SK-N-SH treated with all-trans-retinoic acid at 6 μM for 48 hours (cell line): ENCODE measurements at regions not wholly inside any gene's neighbourhood (a gene's known extent, or its start where the extent isn't known, plus 50 kb on each side); places are given as distances from the start of the nearest gene placed in this dataset.

Experiments used
- ATAC-seq: fragments of 200-7000 bp; cut with Tn5 transposase; 3 replicates; pipeline ENCODE4 v1.9.1; 2020; ENCODE audit warnings: mild to moderate bottlenecking, moderate library complexity
- ARNTL ChIP-seq: fragments of 450-650 bp; formaldehyde crosslinking; IDR thresholded peaks from 2 replicates; pipeline ENCODE4 v1.5.0; 2020; ENCODE audit warnings: low read depth, mild to moderate bottlenecking, moderate library complexity, borderline replicate concordance
- BACH2 ChIP-seq: fragments of 250-450 bp; sonication (Bioruptor Pico); IDR thresholded peaks from 2 replicates; pipeline ENCODE4 v1.9.0; 2021; ENCODE audit warnings: mild to moderate bottlenecking, borderline replicate concordance
- GLIS3 ChIP-seq: fragments of 250-450 bp; sonication (Bioruptor Pico); IDR thresholded peaks from 2 replicates; pipeline ENCODE4 v1.5.0; 2020; ENCODE audit warnings: mild to moderate bottlenecking, moderate library complexity
- ISL1 ChIP-seq: fragments of 250-450 bp; sonication (Bioruptor Pico); IDR thresholded peaks from 2 replicates; pipeline ENCODE4 v2.1.2; 2022; ENCODE audit warnings: mild to moderate bottlenecking, moderate library complexity
- OSR1 ChIP-seq: fragments of 250-450 bp; sonication (Bioruptor Pico); IDR thresholded peaks from 2 replicates; pipeline ENCODE4 v1.8.0; 2022; ENCODE audit warnings: moderate library complexity, mild to moderate bottlenecking, inconsistent platforms
- PPARA ChIP-seq: fragments of 250-450 bp; sonication (Bioruptor Pico); IDR thresholded peaks from 2 replicates; pipeline ENCODE4 v1.5.0; 2020; ENCODE audit warnings: mild to moderate bottlenecking, borderline replicate concordance
- RARB ChIP-seq: fragments of 250-450 bp; sonication (Bioruptor Pico); IDR thresholded peaks from 2 replicates; pipeline ENCODE4 v1.8.0; 2021; ENCODE audit warnings: mild to moderate bottlenecking, moderate library complexity
- TCF4 ChIP-seq: fragments of 250-450 bp; sonication (Bioruptor Pico); IDR thresholded peaks from 2 replicates; pipeline ENCODE4 v1.8.0; 2021; ENCODE audit warnings: mild to moderate bottlenecking, moderate library complexity, borderline replicate concordance
- TOX ChIP-seq: fragments of 250-450 bp; sonication (Bioruptor Pico); IDR thresholded peaks from 2 replicates; pipeline ENCODE4 v1.8.0; 2021; ENCODE audit warnings: mild to moderate bottlenecking, moderate library complexity, borderline replicate concordance
- ZC3H10 ChIP-seq: fragments of 250-450 bp; sonication (Bioruptor Pico); IDR thresholded peaks from 2 replicates; pipeline ENCODE4 v1.5.1; 2021; ENCODE audit warnings: mild to moderate bottlenecking, moderate library complexity
- ZFP30 ChIP-seq: fragments of 450-650 bp; formaldehyde crosslinking; IDR thresholded peaks from 2 replicates; pipeline ENCODE4 v1.5.0; 2022; ENCODE audit warnings: mild to moderate bottlenecking, moderate library complexity
- ZNF8 ChIP-seq: fragments of 450-650 bp; formaldehyde crosslinking; IDR thresholded peaks from 2 replicates; pipeline ENCODE4 v1.5.0; 2020; ENCODE audit warnings: mild to moderate bottlenecking, moderate library complexity
- TF ChIP-seq, protein P1 (sequence below): fragments of 250-450 bp; sonication (Bioruptor Pico); IDR thresholded peaks from 2 replicates; pipeline ENCODE4 v1.8.0; 2020; ENCODE audit warnings: mild to moderate bottlenecking, moderate library complexity, borderline replicate concordance
- TF ChIP-seq, protein P2 (sequence below): fragments of 250-450 bp; sonication (Bioruptor Pico); IDR thresholded peaks from 2 replicates; pipeline ENCODE4 v1.8.0; 2021; ENCODE audit warnings: low read depth, mild to moderate bottlenecking, moderate library complexity, borderline replicate concordance
- TF ChIP-seq, protein P3 (sequence below): fragments of 250-450 bp; sonication (Bioruptor Pico); IDR thresholded peaks from 2 replicates; pipeline ENCODE4 v1.5.1; 2020; ENCODE audit warnings: low read depth, mild to moderate bottlenecking, moderate library complexity
- TF ChIP-seq, protein P4 (sequence below): fragments of 250-450 bp; sonication (Bioruptor Pico); IDR thresholded peaks from 2 replicates; pipeline ENCODE4 v1.5.0; 2020; ENCODE audit warnings: mild to moderate bottlenecking, moderate library complexity
- TF ChIP-seq, protein P5 (sequence below): fragments of 250-450 bp; sonication (Bioruptor Pico); IDR thresholded peaks from 2 replicates; pipeline ENCODE4 v1.5.1; 2021; ENCODE audit warnings: mild to moderate bottlenecking, moderate library complexity

DNA sequence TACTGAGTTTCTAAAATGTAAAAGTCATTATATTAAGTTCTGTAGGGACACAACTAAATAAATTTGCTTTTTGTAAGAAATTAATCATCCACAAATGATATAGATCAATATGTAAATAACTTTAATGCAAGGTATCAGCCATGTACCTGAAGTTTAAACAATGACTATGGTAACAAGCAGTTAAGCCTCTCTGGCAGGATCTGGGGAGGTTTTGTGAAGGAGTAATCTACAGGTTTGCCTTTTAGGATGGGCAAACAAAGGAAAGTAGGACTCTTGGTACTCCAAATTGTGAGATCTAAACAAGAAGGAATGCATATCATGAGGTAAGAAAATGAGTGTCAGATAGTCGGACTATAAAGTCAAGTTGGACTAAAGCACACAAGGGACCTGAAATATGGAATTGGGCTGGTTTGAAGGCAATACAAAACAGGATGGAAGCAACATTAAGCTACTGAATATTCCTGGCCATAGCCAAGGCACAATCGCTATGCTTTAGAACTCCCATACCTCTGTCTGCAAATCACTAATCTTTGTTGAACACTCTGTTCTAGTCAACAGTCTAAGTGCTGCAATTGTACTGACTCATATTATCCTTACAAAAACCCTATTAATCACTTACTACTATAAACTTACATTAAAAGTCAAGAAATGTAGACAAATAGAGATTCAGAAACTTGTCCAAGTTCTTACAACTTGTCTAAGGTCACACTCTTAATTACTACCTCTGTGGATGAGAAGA lies 412.8 kb downstream of the DIPK2A start:
- no peak for TF ChIP-seq RARB
- no peak for TF ChIP-seq TOX
- no peak for TF ChIP-seq TCF4 (CRISPR knock-in tag)
- TF ChIP-seq, protein P1, sequence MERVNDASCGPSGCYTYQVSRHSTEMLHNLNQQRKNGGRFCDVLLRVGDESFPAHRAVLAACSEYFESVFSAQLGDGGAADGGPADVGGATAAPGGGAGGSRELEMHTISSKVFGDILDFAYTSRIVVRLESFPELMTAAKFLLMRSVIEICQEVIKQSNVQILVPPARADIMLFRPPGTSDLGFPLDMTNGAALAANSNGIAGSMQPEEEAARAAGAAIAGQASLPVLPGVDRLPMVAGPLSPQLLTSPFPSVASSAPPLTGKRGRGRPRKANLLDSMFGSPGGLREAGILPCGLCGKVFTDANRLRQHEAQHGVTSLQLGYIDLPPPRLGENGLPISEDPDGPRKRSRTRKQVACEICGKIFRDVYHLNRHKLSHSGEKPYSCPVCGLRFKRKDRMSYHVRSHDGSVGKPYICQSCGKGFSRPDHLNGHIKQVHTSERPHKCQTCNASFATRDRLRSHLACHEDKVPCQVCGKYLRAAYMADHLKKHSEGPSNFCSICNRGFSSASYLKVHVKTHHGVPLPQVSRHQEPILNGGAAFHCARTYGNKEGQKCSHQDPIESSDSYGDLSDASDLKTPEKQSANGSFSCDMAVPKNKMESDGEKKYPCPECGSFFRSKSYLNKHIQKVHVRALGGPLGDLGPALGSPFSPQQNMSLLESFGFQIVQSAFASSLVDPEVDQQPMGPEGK = no peak
- TF ChIP-seq, protein P2, sequence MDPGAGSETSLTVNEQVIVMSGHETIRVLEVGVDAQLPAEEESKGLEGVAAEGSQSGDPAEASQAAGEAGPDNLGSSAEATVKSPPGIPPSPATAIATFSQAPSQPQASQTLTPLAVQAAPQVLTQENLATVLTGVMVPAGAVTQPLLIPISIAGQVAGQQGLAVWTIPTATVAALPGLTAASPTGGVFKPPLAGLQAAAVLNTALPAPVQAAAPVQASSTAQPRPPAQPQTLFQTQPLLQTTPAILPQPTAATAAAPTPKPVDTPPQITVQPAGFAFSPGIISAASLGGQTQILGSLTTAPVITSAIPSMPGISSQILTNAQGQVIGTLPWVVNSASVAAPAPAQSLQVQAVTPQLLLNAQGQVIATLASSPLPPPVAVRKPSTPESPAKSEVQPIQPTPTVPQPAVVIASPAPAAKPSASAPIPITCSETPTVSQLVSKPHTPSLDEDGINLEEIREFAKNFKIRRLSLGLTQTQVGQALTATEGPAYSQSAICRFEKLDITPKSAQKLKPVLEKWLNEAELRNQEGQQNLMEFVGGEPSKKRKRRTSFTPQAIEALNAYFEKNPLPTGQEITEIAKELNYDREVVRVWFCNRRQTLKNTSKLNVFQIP (CRISPR knock-in tag) = no peak

DNA sequence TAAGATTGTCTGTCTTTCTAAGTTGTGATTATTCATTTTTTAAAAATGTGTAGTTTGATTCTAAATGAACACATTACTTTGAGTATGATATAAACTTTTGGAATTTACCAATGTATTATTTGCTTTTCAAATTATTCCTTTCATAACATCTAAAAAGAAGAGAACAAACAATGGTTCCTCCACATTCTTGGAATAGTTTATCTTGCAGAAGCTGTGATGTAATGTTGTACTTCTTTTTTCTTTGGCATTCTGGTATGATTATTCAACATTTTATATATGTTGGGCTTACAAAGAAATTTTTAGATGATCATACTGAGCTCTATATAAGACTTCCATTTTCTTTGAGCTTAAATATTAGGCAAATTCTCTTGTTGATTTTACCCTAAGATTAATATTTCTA lies 419.2 kb downstream of the DIPK2A start:
- no peak for ATAC-seq
- TF ChIP-seq, protein P3, sequence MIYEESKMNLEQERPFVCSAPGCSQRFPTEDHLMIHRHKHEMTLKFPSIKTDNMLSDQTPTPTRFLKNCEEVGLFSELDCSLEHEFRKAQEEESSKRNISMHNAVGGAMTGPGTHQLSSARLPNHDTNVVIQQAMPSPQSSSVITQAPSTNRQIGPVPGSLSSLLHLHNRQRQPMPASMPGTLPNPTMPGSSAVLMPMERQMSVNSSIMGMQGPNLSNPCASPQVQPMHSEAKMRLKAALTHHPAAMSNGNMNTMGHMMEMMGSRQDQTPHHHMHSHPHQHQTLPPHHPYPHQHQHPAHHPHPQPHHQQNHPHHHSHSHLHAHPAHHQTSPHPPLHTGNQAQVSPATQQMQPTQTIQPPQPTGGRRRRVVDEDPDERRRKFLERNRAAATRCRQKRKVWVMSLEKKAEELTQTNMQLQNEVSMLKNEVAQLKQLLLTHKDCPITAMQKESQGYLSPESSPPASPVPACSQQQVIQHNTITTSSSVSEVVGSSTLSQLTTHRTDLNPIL (CRISPR knock-in tag) = no peak
- TF ChIP-seq PPARA = no peak
- no peak for TF ChIP-seq BACH2 (CRISPR knock-in tag)
- TF ChIP-seq, protein P4, sequence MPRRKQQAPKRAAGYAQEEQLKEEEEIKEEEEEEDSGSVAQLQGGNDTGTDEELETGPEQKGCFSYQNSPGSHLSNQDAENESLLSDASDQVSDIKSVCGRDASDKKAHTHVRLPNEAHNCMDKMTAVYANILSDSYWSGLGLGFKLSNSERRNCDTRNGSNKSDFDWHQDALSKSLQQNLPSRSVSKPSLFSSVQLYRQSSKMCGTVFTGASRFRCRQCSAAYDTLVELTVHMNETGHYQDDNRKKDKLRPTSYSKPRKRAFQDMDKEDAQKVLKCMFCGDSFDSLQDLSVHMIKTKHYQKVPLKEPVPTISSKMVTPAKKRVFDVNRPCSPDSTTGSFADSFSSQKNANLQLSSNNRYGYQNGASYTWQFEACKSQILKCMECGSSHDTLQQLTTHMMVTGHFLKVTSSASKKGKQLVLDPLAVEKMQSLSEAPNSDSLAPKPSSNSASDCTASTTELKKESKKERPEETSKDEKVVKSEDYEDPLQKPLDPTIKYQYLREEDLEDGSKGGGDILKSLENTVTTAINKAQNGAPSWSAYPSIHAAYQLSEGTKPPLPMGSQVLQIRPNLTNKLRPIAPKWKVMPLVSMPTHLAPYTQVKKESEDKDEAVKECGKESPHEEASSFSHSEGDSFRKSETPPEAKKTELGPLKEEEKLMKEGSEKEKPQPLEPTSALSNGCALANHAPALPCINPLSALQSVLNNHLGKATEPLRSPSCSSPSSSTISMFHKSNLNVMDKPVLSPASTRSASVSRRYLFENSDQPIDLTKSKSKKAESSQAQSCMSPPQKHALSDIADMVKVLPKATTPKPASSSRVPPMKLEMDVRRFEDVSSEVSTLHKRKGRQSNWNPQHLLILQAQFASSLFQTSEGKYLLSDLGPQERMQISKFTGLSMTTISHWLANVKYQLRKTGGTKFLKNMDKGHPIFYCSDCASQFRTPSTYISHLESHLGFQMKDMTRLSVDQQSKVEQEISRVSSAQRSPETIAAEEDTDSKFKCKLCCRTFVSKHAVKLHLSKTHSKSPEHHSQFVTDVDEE (CRISPR knock-in tag) = no peak
- no peak for TF ChIP-seq OSR1 (CRISPR knock-in tag)
- no peak for TF ChIP-seq ARNTL
- TF ChIP-seq RARB = no peak
- TF ChIP-seq GLIS3 (CRISPR knock-in tag) = no peak
- TF ChIP-seq, protein P2 (CRISPR knock-in tag) = no peak
- TF ChIP-seq ZNF8 (CRISPR knock-in tag) = no peak
- TF ChIP-seq ZFP30 (CRISPR knock-in tag) = no peak

More for the DNA sequence above, 412.8 kb downstream of the DIPK2A start:
- no peak for ATAC-seq

DNA sequence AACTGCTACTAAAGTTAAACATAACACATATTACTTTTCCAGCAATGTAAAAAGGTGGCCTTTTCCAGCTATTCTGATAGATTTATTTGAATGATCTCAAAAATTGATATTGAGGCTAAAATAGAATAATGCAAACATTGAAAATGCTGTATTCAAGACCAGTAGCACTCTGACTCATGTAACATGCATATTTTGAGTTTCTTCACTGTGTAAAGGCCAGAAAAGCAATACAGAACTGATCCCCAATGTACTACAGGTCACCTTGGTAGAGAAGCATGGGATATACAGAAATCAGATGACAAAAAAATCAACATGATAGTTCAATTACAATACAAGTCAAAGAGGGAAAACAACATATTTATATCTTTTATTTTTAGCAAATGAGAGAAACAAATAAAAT lies 419.6 kb downstream of the DIPK2A start:
- no peak for ATAC-seq

More for the DNA sequence above, 419.6 kb downstream of the DIPK2A start:
- TF ChIP-seq ZC3H10 = no peak
- no peak for TF ChIP-seq ZFP30 (CRISPR knock-in tag)
- no peak for TF ChIP-seq BACH2 (CRISPR knock-in tag)
- TF ChIP-seq, protein P4 (CRISPR knock-in tag) = no peak
- TF ChIP-seq, protein P5, sequence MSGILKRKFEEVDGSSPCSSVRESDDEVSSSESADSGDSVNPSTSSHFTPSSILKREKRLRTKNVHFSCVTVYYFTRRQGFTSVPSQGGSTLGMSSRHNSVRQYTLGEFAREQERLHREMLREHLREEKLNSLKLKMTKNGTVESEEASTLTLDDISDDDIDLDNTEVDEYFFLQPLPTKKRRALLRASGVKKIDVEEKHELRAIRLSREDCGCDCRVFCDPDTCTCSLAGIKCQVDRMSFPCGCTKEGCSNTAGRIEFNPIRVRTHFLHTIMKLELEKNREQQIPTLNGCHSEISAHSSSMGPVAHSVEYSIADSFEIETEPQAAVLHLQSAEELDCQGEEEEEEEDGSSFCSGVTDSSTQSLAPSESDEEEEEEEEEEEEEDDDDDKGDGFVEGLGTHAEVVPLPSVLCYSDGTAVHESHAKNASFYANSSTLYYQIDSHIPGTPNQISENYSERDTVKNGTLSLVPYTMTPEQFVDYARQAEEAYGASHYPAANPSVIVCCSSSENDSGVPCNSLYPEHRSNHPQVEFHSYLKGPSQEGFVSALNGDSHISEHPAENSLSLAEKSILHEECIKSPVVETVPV (CRISPR knock-in tag) = no peak
- TF ChIP-seq, protein P2 (CRISPR knock-in tag) = no peak
- TF ChIP-seq ARNTL = no peak
- no peak for TF ChIP-seq ZNF8 (CRISPR knock-in tag)
- TF ChIP-seq RARB = no peak
- no peak for TF ChIP-seq ISL1
- TF ChIP-seq, all 23 proteins: peak for 0
